ENCODE measurements at regions not wholly inside any gene's neighbourhood (a gene's known extent, or its start where the extent isn't known, plus 50 kb on each side); places are given as distances from the start of the nearest gene placed in this dataset.
"Not testable (repeated sequence)": the region's sequence is repeated elsewhere in the genome, so short reads cannot be mapped to it uniquely, and the experiment has no call there.

DNA sequence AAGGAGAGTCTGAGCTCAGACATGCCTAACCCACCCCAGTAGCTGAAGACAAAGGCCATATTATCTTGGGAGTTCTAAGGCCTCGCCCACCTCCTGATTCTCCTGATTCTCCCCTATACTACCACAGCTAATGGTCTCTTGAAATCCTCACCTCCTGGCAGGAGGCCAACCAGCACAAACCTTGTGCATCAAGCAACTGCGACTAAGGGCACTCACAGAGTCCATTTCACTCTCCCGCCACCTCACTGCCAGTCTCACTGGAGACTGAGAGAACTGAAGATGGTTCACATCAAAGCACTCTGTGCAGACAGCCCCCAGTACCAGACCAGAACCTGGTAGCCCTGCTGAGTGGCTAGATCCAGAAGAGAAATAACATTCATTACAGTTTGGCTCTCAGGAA lies 102.1 kb upstream of the KLF8 start:
- DNase-seq (ENCODE audit: low read depth), result no peak

- no peak for DNase-seq (ENCODE audit: low read depth)
These were observed 101.7 kb upstream of the KLF8 start for GRCh38 chrX:56130436-56130835.

- DNase-seq (ENCODE audit: low read depth), result not testable (repeated sequence)
These were observed 68.0 kb upstream of the KLF8 start for GRCh38 chrX:56164135-56164534.

Data from M059J (cell line).